Karpas-422 (cell line): ENCODE measurements at regions not wholly inside any gene's neighbourhood (a gene's known extent, or its start where the extent isn't known, plus 50 kb on each side); places are given as distances from the start of the nearest gene placed in this dataset.

ENCODE experiments used
- DNase-seq: peaks from one replicate; pipeline ENCODE4 v3.0.0-alpha.2; 2015
- H2AFZ ChIP-seq: fragments of 200-600 bp; sonication (generic); 2 replicates; pipeline ENCODE4 v1.6.1; 2014; ENCODE audit warnings: antibody characterized with exemption, low read length, mixed read lengths
- H3K27ac ChIP-seq: fragments of 200-600 bp; sonication (generic); 2 replicates; pipeline ENCODE4 v1.5.1; 2014; ENCODE audit warnings: mild to moderate bottlenecking, low read length, moderate library complexity
- H3K27me3 ChIP-seq: fragments of 200-600 bp; sonication (generic); 2 replicates; pipeline ENCODE4 v1.6.1; 2014; ENCODE audit warnings: low read length, mixed read lengths
- H3K36me3 ChIP-seq: fragments of 200-600 bp; sonication (generic); 2 replicates; pipeline ENCODE4 v1.6.1; 2014; ENCODE audit warnings: low read length, mixed read lengths; ENCODE audit not compliant: insufficient read depth
- H3K4me1 ChIP-seq: fragments of 200-600 bp; sonication (generic); 2 replicates; pipeline ENCODE4 v1.6.1; 2014; ENCODE audit warnings: mild to moderate bottlenecking, low read length, mixed read lengths
- H3K4me2 ChIP-seq: fragments of 200-600 bp; sonication (generic); 2 replicates; pipeline ENCODE4 v1.6.1; 2014; ENCODE audit warnings: low read length, low read depth, mild to moderate bottlenecking; ENCODE audit not compliant: poor library complexity, severe bottlenecking
- H3K4me3 ChIP-seq: fragments of 200-600 bp; sonication (generic); 2 replicates; pipeline ENCODE4 v1.5.1; 2014; ENCODE audit warnings: mild to moderate bottlenecking, antibody characterized with exemption, low read length, mixed read lengths
- H3K79me2 ChIP-seq: fragments of 200-600 bp; sonication (generic); 2 replicates; pipeline ENCODE4 v1.6.1; 2014; ENCODE audit warnings: mild to moderate bottlenecking, low read length, mixed read lengths
- H3K9ac ChIP-seq: fragments of 200-600 bp; sonication (generic); 2 replicates; pipeline ENCODE4 v1.6.0; 2014; ENCODE audit warnings: low read length
- H3K9me2 ChIP-seq: fragments of 200-600 bp; sonication (generic), shearing (Covaris generic); replicated peaks from 2 replicates; pipeline ENCODE4 v1.6.0; 2014; ENCODE audit warnings: mild to moderate bottlenecking, low read length, moderate library complexity; ENCODE audit not compliant: insufficient read depth
- H3K9me3 ChIP-seq: fragments of 300-700, 200-600 bp; sonication (generic); 2 replicates; pipeline ENCODE4 v1.6.1; 2014; ENCODE audit warnings: low read length, mixed read lengths
- H4K20me1 ChIP-seq: fragments of 200-600 bp; sonication (generic); 2 replicates; pipeline ENCODE4 v1.6.1; 2014; ENCODE audit warnings: mild to moderate bottlenecking, antibody characterized with exemption, low read length, low read depth; ENCODE audit not compliant: insufficient read depth

GRCh38 chr5:39732166-39732565 lies 307.4 kb upstream of the DAB2 start:
- no peak overlapping the region for H3K27ac ChIP-seq
- H3K79me2 ChIP-seq = no peaks in the 10 kb centered on the region
- H4K20me1 ChIP-seq = no peaks in the 10 kb centered on the region
- no peaks in the 10 kb centered on the region for H3K36me3 ChIP-seq
- no peak for DNase-seq
- H3K4me3 ChIP-seq = no peak overlapping the region
- no peak overlapping the region for H3K9ac ChIP-seq
- H3K4me1 ChIP-seq = no peaks in the 10 kb centered on the region
- no peaks in the 10 kb centered on the region for H3K9me2 ChIP-seq
- H2AFZ ChIP-seq = no peak overlapping the region
- H3K4me2 ChIP-seq = no peak overlapping the region
- H3K27me3 ChIP-seq = no peaks in the 10 kb centered on the region
- H3K9me3 ChIP-seq = no peaks in the 10 kb centered on the region

DNA sequence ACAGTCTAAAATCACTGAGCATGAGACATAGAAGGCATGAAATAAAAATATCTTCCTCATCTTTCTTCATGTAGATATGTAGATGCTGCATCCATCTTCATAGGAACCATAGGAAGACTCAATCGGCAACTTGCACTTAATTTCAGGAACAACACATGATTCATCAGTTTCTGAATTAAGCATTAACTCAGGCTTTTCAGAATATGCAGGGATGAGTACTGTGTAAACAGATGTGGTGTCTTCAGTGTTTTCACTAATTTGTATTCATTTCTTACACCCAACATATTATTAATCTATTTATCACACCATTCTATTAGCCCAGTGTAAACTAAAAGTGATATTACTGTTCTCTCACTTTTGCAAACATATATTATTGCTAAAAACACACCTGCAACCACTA lies 305.9 kb upstream of the DAB2 start:
- no peaks in the 10 kb centered on the region for H3K9me3 ChIP-seq
- no peaks in the 10 kb centered on the region for H3K9me2 ChIP-seq
- no peaks in the 10 kb centered on the region for H3K79me2 ChIP-seq
- no peak for DNase-seq
- H3K4me3 ChIP-seq = no peak overlapping the region
- H2AFZ ChIP-seq = no peak overlapping the region
- H3K36me3 ChIP-seq = no peaks in the 10 kb centered on the region
- H3K27ac ChIP-seq = no peak overlapping the region
- H4K20me1 ChIP-seq = no peaks in the 10 kb centered on the region
- H3K4me2 ChIP-seq = no peak overlapping the region
- no peaks in the 10 kb centered on the region for H3K27me3 ChIP-seq
- no peaks in the 10 kb centered on the region for H3K4me1 ChIP-seq
- H3K9ac ChIP-seq = no peak overlapping the region

DNA sequence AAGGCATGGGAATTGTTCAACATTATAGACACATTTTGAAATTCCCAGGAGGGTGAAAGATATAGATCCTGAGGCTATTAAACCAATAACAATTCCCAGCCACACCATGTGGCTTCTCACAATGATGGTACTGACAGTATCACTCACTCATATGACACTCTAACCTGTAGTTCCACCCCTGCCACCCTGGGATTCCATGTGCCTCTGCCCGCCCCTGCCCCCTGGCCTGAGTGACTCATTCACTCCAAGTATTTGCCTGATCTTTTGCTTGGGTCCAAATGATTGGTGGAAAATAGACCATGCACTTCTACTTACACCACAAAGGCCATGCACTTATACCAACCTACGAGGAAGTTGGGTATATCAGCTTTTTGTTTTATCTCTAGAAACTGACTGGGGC lies 305.2 kb upstream of the DAB2 start:
- Histone ChIP-seq H3K9me2 (no peaks in the 10 kb centered on the region), H3K9me3 (no peaks in the 10 kb centered on the region), H3K27me3 (no peaks in the 10 kb centered on the region), H3K4me3 (no peak overlapping the region), H4K20me1 (no peaks in the 10 kb centered on the region), H2AFZ (no peak overlapping the region), H3K4me1 (no peaks in the 10 kb centered on the region), H3K27ac (no peak overlapping the region), H3K9ac (no peak overlapping the region), H3K79me2 (no peaks in the 10 kb centered on the region), H3K36me3 (no peaks in the 10 kb centered on the region), H3K4me2 (no peak overlapping the region)
- no peak for DNase-seq

GRCh38 chr5:39726467-39726866 lies 301.7 kb upstream of the DAB2 start:
- Histone ChIP-seq H3K9ac (no peak overlapping the region), H3K4me2 (no peak overlapping the region), H4K20me1 (no peaks in the 10 kb centered on the region), H3K27ac (no peak overlapping the region), H3K9me3 (no peaks in the 10 kb centered on the region), H3K4me3 (no peak overlapping the region), H3K9me2 (no peaks in the 10 kb centered on the region), H3K27me3 (no peaks in the 10 kb centered on the region), H3K36me3 (no peaks in the 10 kb centered on the region), H3K79me2 (no peaks in the 10 kb centered on the region), H3K4me1 (no peaks in the 10 kb centered on the region), H2AFZ (no peak overlapping the region)
- DNase-seq = no peak

DNA sequence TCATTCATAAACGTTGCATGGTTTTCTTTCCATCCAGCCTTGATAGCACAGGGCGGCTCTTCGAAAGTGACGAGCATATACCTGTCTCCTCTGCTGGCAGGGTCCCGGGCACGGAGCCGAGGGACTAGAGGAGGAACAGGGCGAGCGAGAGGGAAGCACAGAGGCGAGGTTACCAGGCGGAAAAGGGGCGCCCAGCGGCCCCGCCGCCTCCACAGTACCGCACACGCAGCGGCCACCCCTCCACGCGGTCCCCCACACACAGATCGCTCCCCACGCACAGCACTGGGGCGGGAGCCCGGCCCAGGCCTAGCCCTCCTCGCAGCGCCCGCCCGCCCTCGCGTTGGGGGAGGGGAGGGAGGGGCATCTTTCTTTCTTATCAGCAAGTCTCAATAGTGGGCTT lies 296.6 kb upstream of the DAB2 start:
- Histone ChIP-seq H3K79me2 (no peaks in the 10 kb centered on the region), H3K27me3 (no peaks in the 10 kb centered on the region), H3K9me3 (no peaks in the 10 kb centered on the region), H3K27ac (no peak overlapping the region), H3K9ac (no peak overlapping the region), H3K4me1 (no peaks in the 10 kb centered on the region), H3K9me2 (no peaks in the 10 kb centered on the region), H2AFZ (no peak overlapping the region), H3K4me3 (no peak overlapping the region), H3K36me3 (no peaks in the 10 kb centered on the region), H3K4me2 (no peak overlapping the region), H4K20me1 (no peaks in the 10 kb centered on the region)
- DNase-seq = no peak

DNA sequence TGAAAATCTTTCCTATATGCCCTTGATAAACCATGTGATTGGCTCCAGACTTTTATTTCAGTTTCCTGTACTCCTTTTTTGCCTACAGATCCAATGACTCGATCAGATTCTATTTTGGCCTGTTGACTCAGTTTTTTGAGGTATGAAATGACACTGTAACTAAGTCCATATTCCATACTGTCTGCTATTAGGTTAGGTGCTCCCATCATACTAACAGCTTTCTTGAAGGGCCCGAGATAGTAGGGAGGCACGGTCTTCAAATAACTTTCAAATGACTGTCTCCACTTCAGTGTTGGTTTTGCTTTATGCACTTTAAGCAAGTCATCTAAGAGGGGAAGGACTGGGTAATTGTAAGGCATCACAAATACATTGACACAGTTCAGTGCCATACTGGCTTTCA lies 295.4 kb upstream of the DAB2 start:
- DNase-seq = no peak
- no peak overlapping the region for H3K4me2 ChIP-seq
- H3K9me3 ChIP-seq = no peaks in the 10 kb centered on the region
- H3K36me3 ChIP-seq = no peaks in the 10 kb centered on the region
- H3K27me3 ChIP-seq = no peaks in the 10 kb centered on the region
- no peak overlapping the region for H3K4me3 ChIP-seq
- H3K9me2 ChIP-seq = no peaks in the 10 kb centered on the region
- H4K20me1 ChIP-seq = no peaks in the 10 kb centered on the region
- no peak overlapping the region for H3K9ac ChIP-seq
- H2AFZ ChIP-seq = no peak overlapping the region
- H3K4me1 ChIP-seq = no peaks in the 10 kb centered on the region
- no peak overlapping the region for H3K27ac ChIP-seq
- H3K79me2 ChIP-seq = no peaks in the 10 kb centered on the region

- H3K36me3 ChIP-seq = no peaks in the 10 kb centered on the region
- no peaks in the 10 kb centered on the region for H3K4me1 ChIP-seq
Observed at GRCh38 chr5:39717176-39717897, 292.6 kb upstream of the DAB2 start.

DNA sequence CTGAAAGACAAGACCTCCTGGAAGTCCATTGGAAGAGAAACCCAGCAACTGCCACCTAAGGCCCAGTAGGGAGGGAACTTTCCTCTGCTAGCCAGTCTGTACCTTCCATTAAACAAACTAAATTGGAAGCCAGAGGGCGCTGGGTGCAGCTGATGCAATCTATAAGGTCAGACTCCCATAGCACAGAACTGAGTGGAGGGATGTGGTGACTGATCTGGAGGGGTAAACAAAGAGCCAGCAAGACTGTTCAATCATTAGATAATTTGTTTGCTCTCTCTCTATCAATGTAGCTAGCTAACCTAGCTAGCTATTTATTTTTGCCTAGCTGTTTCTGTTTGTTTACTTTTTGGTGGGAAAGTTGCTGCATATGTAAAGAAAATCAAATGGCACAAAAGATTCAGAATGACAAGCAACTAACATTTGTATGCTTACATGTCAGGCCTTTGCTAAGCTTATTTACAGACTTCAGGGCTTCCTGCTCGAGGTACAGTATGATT lies 291.8 kb upstream of the DAB2 start:
- H4K20me1 ChIP-seq = no peaks in the 10 kb centered on the region
- no peak overlapping the region for H3K9ac ChIP-seq
- H3K27me3 ChIP-seq = no peaks in the 10 kb centered on the region
- no peaks in the 10 kb centered on the region for H3K4me1 ChIP-seq
- H3K79me2 ChIP-seq = no peaks in the 10 kb centered on the region
- H3K9me2 ChIP-seq = no peaks in the 10 kb centered on the region
- no peak overlapping the region for H2AFZ ChIP-seq
- DNase-seq = peak; percentile 62
- no peak overlapping the region for H3K4me3 ChIP-seq
- no peak overlapping the region for H3K4me2 ChIP-seq
- no peaks in the 10 kb centered on the region for H3K9me3 ChIP-seq
- H3K36me3 ChIP-seq = no peaks in the 10 kb centered on the region
- no peak overlapping the region for H3K27ac ChIP-seq

More at GRCh38 chr5:39717176-39717897, 292.6 kb upstream of the DAB2 start:
- no peaks in the 10 kb centered on the region for H3K9me3 ChIP-seq
- H3K4me2 ChIP-seq = no peak overlapping the region
- no peaks in the 10 kb centered on the region for H3K79me2 ChIP-seq
- H3K4me3 ChIP-seq = no peak overlapping the region
- H2AFZ ChIP-seq = no peak overlapping the region
- no peaks in the 10 kb centered on the region for H4K20me1 ChIP-seq
- no peaks in the 10 kb centered on the region for H3K9me2 ChIP-seq
- H3K27me3 ChIP-seq = no peaks in the 10 kb centered on the region
- H3K27ac ChIP-seq = no peak overlapping the region
- no peak overlapping the region for H3K9ac ChIP-seq
- DNase-seq = no peak
